ENCODE measurements at regions not wholly inside any gene's neighbourhood (a gene's known extent, or its start where the extent isn't known, plus 50 kb on each side); places are given as distances from the start of the nearest gene placed in this dataset.

DNA sequence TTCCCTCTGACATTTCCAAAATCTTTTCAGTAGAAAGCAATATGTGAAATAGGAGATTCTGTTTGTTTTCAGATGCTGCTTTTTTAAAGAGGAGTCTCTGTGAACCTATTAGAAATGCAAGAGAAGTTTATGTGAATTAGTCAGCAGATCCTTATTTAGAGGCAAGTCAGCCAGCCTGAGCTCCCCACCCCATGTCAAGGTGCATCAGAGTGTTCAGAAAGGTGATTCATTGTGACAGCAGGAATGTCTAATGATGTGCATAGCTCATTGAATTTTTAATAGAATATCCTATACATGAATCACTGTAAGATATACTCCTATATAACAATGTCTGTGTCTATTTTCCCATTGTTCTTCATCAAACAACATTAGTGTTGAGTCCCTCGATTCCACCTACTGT, 1222.4 kb upstream of the USP15 start:
- Histone ChIP-seq H3K79me2 (replicated peaks; ENCODE audit: insufficient read depth, low read length) (no peaks in the 10 kb centered on the region), H3K27me3 (ENCODE audit: insufficient read depth, low read depth, low read length) (no peaks in the 10 kb centered on the region), H3K9me2 (ENCODE audit: insufficient read depth, low read length) (no peaks in the 10 kb centered on the region), H2AFZ (ENCODE audit: low read depth, low read length) (no peak overlapping the region), H3K36me3 (ENCODE audit: insufficient read depth, low read length) (no peaks in the 10 kb centered on the region), H3K27ac (ENCODE audit: low read length) (no peak overlapping the region), H3K9me3 (ENCODE audit: low read length) (no peaks in the 10 kb centered on the region), H3K9ac (ENCODE audit: low read length) (no peak overlapping the region), H3K4me2 (ENCODE audit: low read length) (no peak overlapping the region), H3K4me3 (ENCODE audit: low read length) (no peak overlapping the region), H3F3A (ENCODE audit: insufficient read depth, low read length, poor library complexity, severe bottlenecking) (no peaks in the 10 kb centered on the region), H4K20me1 (ENCODE audit: insufficient read depth) (no peaks in the 10 kb centered on the region)
- TF ChIP-seq, protein P1, sequence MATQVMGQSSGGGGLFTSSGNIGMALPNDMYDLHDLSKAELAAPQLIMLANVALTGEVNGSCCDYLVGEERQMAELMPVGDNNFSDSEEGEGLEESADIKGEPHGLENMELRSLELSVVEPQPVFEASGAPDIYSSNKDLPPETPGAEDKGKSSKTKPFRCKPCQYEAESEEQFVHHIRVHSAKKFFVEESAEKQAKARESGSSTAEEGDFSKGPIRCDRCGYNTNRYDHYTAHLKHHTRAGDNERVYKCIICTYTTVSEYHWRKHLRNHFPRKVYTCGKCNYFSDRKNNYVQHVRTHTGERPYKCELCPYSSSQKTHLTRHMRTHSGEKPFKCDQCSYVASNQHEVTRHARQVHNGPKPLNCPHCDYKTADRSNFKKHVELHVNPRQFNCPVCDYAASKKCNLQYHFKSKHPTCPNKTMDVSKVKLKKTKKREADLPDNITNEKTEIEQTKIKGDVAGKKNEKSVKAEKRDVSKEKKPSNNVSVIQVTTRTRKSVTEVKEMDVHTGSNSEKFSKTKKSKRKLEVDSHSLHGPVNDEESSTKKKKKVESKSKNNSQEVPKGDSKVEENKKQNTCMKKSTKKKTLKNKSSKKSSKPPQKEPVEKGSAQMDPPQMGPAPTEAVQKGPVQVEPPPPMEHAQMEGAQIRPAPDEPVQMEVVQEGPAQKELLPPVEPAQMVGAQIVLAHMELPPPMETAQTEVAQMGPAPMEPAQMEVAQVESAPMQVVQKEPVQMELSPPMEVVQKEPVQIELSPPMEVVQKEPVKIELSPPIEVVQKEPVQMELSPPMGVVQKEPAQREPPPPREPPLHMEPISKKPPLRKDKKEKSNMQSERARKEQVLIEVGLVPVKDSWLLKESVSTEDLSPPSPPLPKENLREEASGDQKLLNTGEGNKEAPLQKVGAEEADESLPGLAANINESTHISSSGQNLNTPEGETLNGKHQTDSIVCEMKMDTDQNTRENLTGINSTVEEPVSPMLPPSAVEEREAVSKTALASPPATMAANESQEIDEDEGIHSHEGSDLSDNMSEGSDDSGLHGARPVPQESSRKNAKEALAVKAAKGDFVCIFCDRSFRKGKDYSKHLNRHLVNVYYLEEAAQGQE (IDR thresholded peaks at IDR 0.05; ENCODE audit: borderline replicate concordance): no peak
- TF ChIP-seq POLR2AphosphoS5 (IDR thresholded peaks at IDR 0.05): no peak
- TF ChIP-seq SMC3 (conservative IDR thresholded peaks at IDR 0.05; ENCODE audit: poor library complexity): no peak
- no peak for TF ChIP-seq MXI1 (conservative IDR thresholded peaks at IDR 0.05; ENCODE audit: poor library complexity, severe bottlenecking)
- TF ChIP-seq RAD21 (conservative IDR thresholded peaks at IDR 0.05): no peak
- TF ChIP-seq EZH2 (IDR thresholded peaks at IDR 0.05; ENCODE audit: borderline replicate concordance, insufficient read depth, low read length, poor library complexity, severe bottlenecking): no peak
- TF ChIP-seq EP300 (conservative IDR thresholded peaks at IDR 0.05; ENCODE audit: poor library complexity, severe bottlenecking): no peak
- TF ChIP-seq TAF1 (IDR thresholded peaks at IDR 0.05; ENCODE audit: low read depth): no peak
- no peak for TF ChIP-seq CTCF (IDR thresholded peaks at IDR 0.05; ENCODE audit: poor library complexity, severe bottlenecking)

DNA sequence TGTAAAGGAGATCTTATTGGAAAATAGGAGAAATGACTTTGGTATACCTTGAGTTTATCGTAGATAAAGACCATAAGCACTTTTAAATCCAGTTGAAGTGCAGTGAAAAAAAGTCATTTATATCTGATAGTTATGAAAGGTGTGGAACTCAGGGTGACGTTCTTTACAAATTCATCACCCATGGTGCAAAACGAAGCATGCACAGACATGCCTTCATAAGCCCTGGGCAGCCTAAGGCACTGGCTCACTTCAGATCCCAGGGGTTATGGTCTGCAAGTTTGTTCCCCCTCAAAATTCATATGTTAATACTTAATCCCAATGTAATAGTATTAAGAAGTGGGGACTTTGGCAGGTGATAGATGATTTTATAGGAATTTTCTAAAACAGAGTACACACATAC, 1216.4 kb upstream of the USP15 start:
- Histone ChIP-seq H3K9ac (ENCODE audit: low read length) (no peak overlapping the region), H3K4me3 (ENCODE audit: low read length) (no peak overlapping the region), H3K27ac (ENCODE audit: low read length) (no peak overlapping the region), H3K27me3 (ENCODE audit: insufficient read depth, low read depth, low read length) (no peaks in the 10 kb centered on the region), H3K9me3 (ENCODE audit: low read length) (no peaks in the 10 kb centered on the region), H4K20me1 (ENCODE audit: insufficient read depth) (no peaks in the 10 kb centered on the region), H3K36me3 (ENCODE audit: insufficient read depth, low read length) (no peaks in the 10 kb centered on the region), H3K4me2 (ENCODE audit: low read length) (no peak overlapping the region), H2AFZ (ENCODE audit: low read depth, low read length) (no peak overlapping the region), H3F3A (ENCODE audit: insufficient read depth, low read length, poor library complexity, severe bottlenecking) (no peaks in the 10 kb centered on the region), H3K79me2 (replicated peaks; ENCODE audit: insufficient read depth, low read length) (no peaks in the 10 kb centered on the region), H3K9me2 (ENCODE audit: insufficient read depth, low read length) (no peaks in the 10 kb centered on the region)
- no peak for TF ChIP-seq MXI1 (conservative IDR thresholded peaks at IDR 0.05; ENCODE audit: poor library complexity, severe bottlenecking)
- TF ChIP-seq TAF1 (IDR thresholded peaks at IDR 0.05; ENCODE audit: low read depth): no peak
- no peak for TF ChIP-seq RAD21 (conservative IDR thresholded peaks at IDR 0.05)
- TF ChIP-seq CTCF (IDR thresholded peaks at IDR 0.05; ENCODE audit: poor library complexity, severe bottlenecking): no peak

Data from neural cell (in vitro differentiated cells).